ENCODE measurements at regions not wholly inside any gene's neighbourhood (a gene's known extent, or its start where the extent isn't known, plus 50 kb on each side); places are given as distances from the start of the nearest gene placed in this dataset.

DNA sequence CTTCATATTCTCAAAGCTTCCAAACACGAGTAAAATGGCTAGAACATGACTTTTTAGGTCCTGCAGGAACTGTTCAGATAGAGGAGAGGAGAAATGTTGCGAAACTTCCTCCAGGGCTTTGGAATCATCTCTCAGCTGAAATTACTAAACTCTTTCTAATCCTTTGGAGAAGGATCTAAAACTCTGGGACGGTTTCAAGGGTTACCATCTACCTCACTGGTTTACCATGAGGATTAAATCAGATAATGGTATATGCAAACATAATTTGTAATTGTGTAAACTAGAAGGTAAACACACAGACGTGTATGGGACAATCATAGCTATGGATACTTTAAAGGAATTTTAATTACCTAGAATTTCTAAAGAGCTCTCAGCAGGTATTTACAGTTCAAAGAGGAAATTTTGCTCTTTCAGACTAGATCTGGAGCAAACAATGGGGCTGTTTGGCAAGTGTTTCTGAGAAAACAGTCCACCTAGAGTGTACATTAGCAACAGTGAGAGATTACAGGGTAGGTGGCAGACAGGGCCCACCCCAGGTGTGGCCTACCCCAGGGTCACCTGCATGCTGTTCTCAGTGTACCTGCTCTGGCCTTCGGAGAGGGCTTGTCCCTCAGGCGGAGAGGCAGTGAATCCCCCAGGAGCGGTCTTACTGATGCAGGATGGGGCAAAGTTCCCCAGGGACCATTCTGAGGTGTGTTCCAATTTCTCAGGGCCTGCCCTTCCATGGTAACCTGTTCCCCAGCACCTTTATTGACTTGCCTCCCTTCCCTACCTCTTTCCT lies 124.7 kb upstream of the MAX start (continued):
- TF ChIP-seq RARG (CRISPR knock-in tag; IDR thresholded peaks at IDR 0.05; ENCODE audit: low read depth) (no peak), ARHGAP35 (CRISPR knock-in tag; IDR thresholded peaks at IDR 0.05; ENCODE audit: borderline replicate concordance) (no peak), ZNF17 (CRISPR knock-in tag; IDR thresholded peaks at IDR 0.05) (no peak), ZNF263 (CRISPR knock-in tag; IDR thresholded peaks at IDR 0.05) (no peak), ZNF644 (CRISPR knock-in tag; IDR thresholded peaks at IDR 0.05; ENCODE audit: low read depth) (no peak), ZNF792 (CRISPR knock-in tag; IDR thresholded peaks at IDR 0.05) (peak; percentile 61; the same call in 1 of the 2 replicates), ZNF839 (CRISPR knock-in tag; IDR thresholded peaks at IDR 0.05; ENCODE audit: borderline replicate concordance) (no peak), MLX (CRISPR knock-in tag; IDR thresholded peaks at IDR 0.05) (no peak), MXI1 (IDR thresholded peaks at IDR 0.05; ENCODE audit: borderline replicate concordance, low read depth, low read length) (no peak; the same call in 2 of the 3 replicates), HNF4A (CRISPR knock-in tag; IDR thresholded peaks at IDR 0.05) (peak; percentile 83), NR3C1 (CRISPR knock-in tag; IDR thresholded peaks at IDR 0.05) (no peak), IKZF4 (CRISPR knock-in tag; IDR thresholded peaks at IDR 0.05; ENCODE audit: borderline replicate concordance, low read depth, not compliant biosample characterization) (no peak), ZSCAN22 (CRISPR knock-in tag; IDR thresholded peaks at IDR 0.05) (no peak), ZNF549 (CRISPR knock-in tag; IDR thresholded peaks at IDR 0.05) (no peak)
- TF ChIP-seq, protein P1, sequence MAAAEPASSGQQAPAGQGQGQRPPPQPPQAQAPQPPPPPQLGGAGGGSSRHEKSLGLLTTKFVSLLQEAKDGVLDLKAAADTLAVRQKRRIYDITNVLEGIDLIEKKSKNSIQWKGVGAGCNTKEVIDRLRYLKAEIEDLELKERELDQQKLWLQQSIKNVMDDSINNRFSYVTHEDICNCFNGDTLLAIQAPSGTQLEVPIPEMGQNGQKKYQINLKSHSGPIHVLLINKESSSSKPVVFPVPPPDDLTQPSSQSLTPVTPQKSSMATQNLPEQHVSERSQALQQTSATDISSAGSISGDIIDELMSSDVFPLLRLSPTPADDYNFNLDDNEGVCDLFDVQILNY (CRISPR knock-in tag; conservative IDR thresholded peaks at IDR 0.05): no peak
- TF ChIP-seq, protein P2, sequence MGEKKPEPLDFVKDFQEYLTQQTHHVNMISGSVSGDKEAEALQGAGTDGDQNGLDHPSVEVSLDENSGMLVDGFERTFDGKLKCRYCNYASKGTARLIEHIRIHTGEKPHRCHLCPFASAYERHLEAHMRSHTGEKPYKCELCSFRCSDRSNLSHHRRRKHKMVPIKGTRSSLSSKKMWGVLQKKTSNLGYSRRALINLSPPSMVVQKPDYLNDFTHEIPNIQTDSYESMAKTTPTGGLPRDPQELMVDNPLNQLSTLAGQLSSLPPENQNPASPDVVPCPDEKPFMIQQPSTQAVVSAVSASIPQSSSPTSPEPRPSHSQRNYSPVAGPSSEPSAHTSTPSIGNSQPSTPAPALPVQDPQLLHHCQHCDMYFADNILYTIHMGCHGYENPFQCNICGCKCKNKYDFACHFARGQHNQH (CRISPR knock-in tag; IDR thresholded peaks at IDR 0.05): peak; percentile 65
- TF ChIP-seq, protein P3, sequence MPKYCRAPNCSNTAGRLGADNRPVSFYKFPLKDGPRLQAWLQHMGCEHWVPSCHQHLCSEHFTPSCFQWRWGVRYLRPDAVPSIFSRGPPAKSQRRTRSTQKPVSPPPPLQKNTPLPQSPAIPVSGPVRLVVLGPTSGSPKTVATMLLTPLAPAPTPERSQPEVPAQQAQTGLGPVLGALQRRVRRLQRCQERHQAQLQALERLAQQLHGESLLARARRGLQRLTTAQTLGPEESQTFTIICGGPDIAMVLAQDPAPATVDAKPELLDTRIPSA (CRISPR knock-in tag; IDR thresholded peaks at IDR 0.05; ENCODE audit: borderline replicate concordance): no peak
- TF ChIP-seq, protein P4, sequence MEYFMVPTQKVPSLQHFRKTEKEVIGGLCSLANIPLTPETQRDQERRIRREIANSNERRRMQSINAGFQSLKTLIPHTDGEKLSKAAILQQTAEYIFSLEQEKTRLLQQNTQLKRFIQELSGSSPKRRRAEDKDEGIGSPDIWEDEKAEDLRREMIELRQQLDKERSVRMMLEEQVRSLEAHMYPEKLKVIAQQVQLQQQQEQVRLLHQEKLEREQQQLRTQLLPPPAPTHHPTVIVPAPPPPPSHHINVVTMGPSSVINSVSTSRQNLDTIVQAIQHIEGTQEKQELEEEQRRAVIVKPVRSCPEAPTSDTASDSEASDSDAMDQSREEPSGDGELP (IDR thresholded peaks at IDR 0.05; ENCODE audit: borderline replicate concordance, low read depth): peak; percentile 59
- TF ChIP-seq, protein P5, sequence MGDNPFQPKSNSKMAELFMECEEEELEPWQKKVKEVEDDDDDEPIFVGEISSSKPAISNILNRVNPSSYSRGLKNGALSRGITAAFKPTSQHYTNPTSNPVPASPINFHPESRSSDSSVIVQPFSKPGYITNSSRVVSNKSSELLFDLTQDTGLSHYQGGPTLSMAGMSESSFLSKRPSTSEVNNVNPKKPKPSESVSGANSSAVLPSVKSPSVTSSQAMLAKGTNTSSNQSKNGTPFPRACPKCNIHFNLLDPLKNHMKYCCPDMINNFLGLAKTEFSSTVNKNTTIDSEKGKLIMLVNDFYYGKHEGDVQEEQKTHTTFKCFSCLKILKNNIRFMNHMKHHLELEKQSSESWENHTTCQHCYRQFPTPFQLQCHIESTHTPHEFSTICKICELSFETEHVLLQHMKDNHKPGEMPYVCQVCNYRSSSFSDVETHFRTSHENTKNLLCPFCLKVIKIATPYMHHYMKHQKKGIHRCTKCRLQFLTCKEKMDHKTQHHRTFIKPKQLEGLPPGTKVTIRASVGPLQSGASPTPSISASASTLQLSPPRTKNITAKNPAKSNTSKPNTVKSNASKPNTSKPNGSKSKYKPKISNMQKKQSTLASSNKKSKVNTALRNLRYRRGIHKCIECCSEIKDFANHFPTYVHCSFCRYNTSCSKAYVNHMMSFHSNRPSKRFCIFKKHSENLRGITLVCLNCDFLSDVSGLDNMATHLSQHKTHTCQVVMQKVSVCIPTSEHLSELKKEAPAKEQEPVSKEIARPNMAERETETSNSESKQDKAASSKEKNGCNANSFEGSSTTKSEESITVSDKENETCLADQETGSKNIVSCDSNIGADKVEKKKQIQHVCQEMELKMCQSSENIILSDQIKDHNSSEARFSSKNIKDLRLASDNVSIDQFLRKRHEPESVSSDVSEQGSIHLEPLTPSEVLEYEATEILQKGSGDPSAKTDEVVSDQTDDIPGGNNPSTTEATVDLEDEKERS (CRISPR knock-in tag; IDR thresholded peaks at IDR 0.05): no peak
- TF ChIP-seq, protein P6, sequence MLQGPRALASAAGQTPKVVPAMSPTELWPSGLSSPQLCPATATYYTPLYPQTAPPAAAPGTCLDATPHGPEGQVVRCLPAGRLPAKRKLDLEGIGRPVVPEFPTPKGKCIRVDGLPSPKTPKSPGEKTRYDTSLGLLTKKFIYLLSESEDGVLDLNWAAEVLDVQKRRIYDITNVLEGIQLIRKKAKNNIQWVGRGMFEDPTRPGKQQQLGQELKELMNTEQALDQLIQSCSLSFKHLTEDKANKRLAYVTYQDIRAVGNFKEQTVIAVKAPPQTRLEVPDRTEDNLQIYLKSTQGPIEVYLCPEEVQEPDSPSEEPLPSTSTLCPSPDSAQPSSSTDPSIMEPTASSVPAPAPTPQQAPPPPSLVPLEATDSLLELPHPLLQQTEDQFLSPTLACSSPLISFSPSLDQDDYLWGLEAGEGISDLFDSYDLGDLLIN (CRISPR knock-in tag; IDR thresholded peaks at IDR 0.05; ENCODE audit: borderline replicate concordance): no peak
